ENCODE measurements at regions not wholly inside any gene's neighbourhood (a gene's known extent, or its start where the extent isn't known, plus 50 kb on each side); places are given as distances from the start of the nearest gene placed in this dataset.

DNA sequence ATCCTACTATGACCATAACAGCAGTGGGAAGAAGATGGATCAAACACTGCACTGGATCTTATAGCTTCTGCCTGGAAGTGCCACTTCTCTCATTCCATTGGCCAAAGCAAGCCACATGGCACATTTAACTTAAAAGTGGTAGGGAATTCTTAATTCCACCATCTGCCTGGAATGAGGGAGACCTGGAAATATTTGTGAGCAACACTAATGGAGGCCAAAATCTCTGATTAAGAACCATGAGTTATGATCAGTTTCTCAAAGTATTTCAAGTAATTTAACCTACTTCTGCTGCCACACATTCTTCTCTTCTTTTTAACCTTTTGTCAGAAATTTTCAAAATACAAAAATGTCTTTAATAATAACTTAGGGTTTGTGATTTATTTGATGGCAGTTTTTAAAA is 154.0 kb upstream of the C1orf87 start:
- TF ChIP-seq, protein P1, sequence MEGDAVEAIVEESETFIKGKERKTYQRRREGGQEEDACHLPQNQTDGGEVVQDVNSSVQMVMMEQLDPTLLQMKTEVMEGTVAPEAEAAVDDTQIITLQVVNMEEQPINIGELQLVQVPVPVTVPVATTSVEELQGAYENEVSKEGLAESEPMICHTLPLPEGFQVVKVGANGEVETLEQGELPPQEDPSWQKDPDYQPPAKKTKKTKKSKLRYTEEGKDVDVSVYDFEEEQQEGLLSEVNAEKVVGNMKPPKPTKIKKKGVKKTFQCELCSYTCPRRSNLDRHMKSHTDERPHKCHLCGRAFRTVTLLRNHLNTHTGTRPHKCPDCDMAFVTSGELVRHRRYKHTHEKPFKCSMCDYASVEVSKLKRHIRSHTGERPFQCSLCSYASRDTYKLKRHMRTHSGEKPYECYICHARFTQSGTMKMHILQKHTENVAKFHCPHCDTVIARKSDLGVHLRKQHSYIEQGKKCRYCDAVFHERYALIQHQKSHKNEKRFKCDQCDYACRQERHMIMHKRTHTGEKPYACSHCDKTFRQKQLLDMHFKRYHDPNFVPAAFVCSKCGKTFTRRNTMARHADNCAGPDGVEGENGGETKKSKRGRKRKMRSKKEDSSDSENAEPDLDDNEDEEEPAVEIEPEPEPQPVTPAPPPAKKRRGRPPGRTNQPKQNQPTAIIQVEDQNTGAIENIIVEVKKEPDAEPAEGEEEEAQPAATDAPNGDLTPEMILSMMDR (IDR thresholded peaks at IDR 0.05; ENCODE audit: low read depth, low read length): no peak
- H3K4me3 ChIP-seq (ENCODE audit: low read depth, low read length): no peak overlapping the region

DNA sequence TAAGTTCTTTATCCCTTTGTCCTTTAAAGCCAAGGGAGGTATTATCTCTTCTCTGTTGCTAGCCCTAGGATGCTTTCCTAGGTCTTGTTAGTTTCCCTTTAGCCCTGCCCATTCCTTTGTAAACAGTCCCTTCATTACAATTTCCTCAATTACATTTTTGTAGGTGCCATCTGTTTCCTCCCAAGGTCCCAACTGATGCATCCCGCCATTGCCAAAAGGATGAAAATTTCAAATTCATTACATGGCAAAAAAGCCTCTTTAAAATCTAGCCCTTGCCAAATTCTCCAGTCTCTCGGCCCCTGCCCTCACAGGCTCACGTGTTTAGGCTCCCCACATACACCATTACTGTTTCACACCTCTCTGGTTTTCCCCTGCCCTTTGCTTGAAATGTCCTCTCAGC is 151.9 kb upstream of the C1orf87 start:
- H3K4me3 ChIP-seq (ENCODE audit: low read depth, low read length): no peak overlapping the region
- TF ChIP-seq, protein P1 (IDR thresholded peaks at IDR 0.05; ENCODE audit: low read depth, low read length): no peak

DNA sequence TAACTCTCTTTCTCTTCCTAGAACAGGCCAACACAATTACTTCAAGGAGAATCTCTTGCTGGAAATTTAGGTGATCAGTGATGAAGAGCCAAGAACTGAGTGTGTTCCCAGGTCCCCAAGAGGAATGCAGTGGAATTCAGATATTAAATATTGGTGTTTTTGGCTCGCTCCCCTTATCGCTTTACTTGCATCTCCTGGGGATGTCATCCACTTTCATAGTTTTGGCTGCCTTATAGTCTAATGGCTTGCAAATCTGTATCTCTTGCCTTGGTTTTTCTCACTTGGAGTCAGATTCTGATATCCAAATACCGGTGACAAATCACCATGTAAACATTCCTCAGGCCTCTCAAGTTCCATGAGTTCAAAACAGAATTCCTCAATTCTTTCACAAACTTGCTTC is 151.0 kb upstream of the C1orf87 start:
- TF ChIP-seq, protein P1 (IDR thresholded peaks at IDR 0.05; ENCODE audit: low read depth, low read length): no peak
- no peak overlapping the region for H3K4me3 ChIP-seq (ENCODE audit: low read depth, low read length)

DNA sequence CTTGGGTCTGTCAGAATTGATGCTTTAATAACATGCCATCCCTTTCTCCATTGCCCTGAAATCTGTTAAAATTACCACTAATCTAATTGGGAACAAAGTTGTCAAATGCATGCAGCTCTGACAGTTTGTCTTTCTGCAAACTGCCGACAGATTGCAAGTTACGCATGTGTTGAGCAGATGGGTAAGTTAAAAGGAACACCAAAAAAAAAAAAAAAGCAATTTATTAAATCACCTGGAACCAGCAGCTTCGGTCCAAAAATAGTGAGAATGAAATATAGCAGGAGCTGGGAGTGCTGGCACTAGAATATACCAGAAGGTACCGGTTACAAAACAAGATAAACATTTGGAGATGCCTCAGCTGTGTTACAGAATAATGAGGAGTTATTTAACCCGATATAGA is 149.6 kb upstream of the C1orf87 start:
- H3K4me3 ChIP-seq (ENCODE audit: low read depth, low read length): no peak overlapping the region
- TF ChIP-seq, protein P1 (IDR thresholded peaks at IDR 0.05; ENCODE audit: low read depth, low read length): no peak

DNA sequence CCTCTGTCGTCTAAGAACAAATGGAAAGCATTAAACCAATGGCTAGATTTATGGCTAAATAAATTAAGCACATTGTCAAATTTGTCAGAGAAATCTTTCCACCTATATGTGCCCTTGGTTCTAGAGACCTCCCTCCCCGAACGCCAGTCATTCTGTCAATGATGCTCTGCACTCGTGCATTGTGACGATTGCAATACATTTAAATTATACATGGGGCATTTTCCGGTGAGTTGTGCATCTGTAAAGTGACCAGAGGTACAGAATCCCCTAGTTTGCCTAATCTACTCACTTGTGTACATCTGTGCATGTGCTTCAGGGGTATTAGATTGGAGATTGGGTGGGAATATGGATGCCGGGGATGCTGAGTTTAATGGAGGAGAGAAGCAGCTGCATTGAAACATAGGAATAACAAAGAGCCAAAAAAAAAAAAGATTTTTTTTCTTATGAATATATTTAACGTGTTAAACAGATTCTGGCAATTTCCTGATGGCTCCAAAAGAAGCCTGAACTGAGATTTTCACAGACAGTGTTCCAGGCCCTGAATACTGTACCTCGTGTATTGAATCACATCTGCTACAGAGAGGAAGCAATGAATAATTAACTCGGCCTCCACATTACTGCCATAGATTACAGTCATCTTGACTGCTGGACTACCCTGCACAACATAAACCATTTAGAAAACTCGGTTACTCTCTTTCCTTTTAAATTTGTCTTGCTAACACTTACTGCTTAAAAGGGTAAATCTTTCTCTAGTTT is 149.0 kb upstream of the C1orf87 start:
- TF ChIP-seq, protein P1 (IDR thresholded peaks at IDR 0.05; ENCODE audit: low read depth, low read length): no peak
- H3K4me3 ChIP-seq (ENCODE audit: low read depth, low read length): no peak overlapping the region

DNA sequence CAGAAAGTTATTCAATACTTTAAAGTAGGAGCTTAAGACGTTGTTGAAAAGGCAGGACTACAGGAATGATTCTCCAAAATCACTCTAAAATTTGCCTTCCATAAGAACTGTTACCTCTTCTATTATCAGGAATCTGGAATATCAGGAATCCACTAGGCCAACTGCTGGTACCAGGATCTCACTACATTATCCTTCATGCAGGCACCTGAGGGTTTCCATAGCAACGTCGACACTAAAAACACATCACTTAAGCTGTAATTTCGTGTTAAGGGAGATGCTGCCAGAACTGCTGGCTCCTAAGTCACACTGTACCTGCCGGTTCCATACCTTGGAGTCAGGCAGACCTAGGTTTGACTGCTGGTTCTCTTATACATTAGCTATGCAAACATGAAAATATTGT is 139.7 kb upstream of the C1orf87 start:
- H3K4me3 ChIP-seq (ENCODE audit: low read depth, low read length): no peak overlapping the region
- TF ChIP-seq, protein P1 (IDR thresholded peaks at IDR 0.05; ENCODE audit: low read depth, low read length): no peak

DNA sequence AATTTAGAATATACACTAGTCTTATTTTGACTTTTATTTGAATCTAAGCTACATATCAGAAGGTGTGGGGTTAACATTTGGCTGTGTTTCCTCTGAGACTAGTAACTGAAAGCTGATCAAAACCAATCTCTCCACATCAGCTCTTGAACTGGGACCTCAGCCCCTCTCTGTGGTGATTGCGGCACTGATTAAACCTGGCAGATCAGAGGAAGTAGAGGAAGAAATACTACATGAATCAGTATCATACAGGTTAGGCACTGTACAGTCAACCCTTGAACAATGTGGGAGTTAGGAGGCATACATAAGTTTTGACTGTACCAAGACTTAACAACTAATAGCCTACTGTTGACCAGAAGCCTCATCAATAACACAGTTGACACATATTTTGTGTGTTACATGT is 122.5 kb upstream of the C1orf87 start:
- H3K4me3 ChIP-seq (ENCODE audit: low read depth, low read length): no peak overlapping the region
- TF ChIP-seq, protein P1 (IDR thresholded peaks at IDR 0.05; ENCODE audit: low read depth, low read length): no peak
